NB4 (cell line): ENCODE measurements at regions not wholly inside any gene's neighbourhood (a gene's known extent, or its start where the extent isn't known, plus 50 kb on each side); places are given as distances from the start of the nearest gene placed in this dataset.

Experiments
- MYC ChIP-seq: IDR thresholded peaks from 2 replicates; pipeline ENCODE4 v1.6.1; 2011; ENCODE audit warnings: low read depth, low read length
- POLR2A ChIP-seq: IDR thresholded peaks from 2 replicates; pipeline ENCODE4 v1.6.1; 2011; ENCODE audit warnings: mild to moderate bottlenecking; ENCODE audit not compliant: insufficient read length; ENCODE audit errors: extremely low read depth
- TF ChIP-seq, protein P1 (sequence below): IDR thresholded peaks from 2 replicates; pipeline ENCODE4 v1.6.1; 2011; ENCODE audit warnings: low read depth, low read length
- TF ChIP-seq, protein P2 (sequence below): IDR thresholded peaks from one replicate; pipeline ENCODE4 v1.5.1; 2012; ENCODE audit warnings: low read depth, low read length

GRCh38 chrX:9374555-9374954 lies 90.3 kb upstream of the TBL1X start:
- TF ChIP-seq, protein P1, sequence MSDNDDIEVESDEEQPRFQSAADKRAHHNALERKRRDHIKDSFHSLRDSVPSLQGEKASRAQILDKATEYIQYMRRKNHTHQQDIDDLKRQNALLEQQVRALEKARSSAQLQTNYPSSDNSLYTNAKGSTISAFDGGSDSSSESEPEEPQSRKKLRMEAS = no peak
- TF ChIP-seq, protein P2, sequence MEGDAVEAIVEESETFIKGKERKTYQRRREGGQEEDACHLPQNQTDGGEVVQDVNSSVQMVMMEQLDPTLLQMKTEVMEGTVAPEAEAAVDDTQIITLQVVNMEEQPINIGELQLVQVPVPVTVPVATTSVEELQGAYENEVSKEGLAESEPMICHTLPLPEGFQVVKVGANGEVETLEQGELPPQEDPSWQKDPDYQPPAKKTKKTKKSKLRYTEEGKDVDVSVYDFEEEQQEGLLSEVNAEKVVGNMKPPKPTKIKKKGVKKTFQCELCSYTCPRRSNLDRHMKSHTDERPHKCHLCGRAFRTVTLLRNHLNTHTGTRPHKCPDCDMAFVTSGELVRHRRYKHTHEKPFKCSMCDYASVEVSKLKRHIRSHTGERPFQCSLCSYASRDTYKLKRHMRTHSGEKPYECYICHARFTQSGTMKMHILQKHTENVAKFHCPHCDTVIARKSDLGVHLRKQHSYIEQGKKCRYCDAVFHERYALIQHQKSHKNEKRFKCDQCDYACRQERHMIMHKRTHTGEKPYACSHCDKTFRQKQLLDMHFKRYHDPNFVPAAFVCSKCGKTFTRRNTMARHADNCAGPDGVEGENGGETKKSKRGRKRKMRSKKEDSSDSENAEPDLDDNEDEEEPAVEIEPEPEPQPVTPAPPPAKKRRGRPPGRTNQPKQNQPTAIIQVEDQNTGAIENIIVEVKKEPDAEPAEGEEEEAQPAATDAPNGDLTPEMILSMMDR = no peak
- no peak for TF ChIP-seq POLR2A
- TF ChIP-seq MYC = no peak
